CD4-positive, CD25-positive, alpha-beta regulatory T cell (primary cell): ENCODE measurements at regions not wholly inside any gene's neighbourhood (a gene's known extent, or its start where the extent isn't known, plus 50 kb on each side); places are given as distances from the start of the nearest gene placed in this dataset.
A peak's percentile ranks its signal among the peaks of the same experiment; 100 is the strongest.
"Not testable (repeated sequence)": the region's sequence is repeated elsewhere in the genome, so short reads cannot be mapped to it uniquely, and the experiment has no call there.

Source experiments
- ATAC-seq, 2 donors: fragments of 150-1000 bp; cut with Tn5 transposase; one replicate each; pipeline ENCODE4 v1.10.0; 2021; ENCODE audit warnings: low read depth in 2 of 2, moderate number of reproducible peaks in 2 of 2, moderate library complexity in 1 of 2
- DNase-seq, 3 donors: peaks; one replicate each; pipeline versions ENCODE4 v3.0.0 to v3.0.0-alpha.2; 2012 to 2022; ENCODE audit warnings: mixed read lengths in 1 of 3
- H3K27ac ChIP-seq: one replicate; pipeline ENCODE4 v1.7.0; 2013; ENCODE audit warnings: mild to moderate bottlenecking, low read length; ENCODE audit not compliant: insufficient read depth, poor library complexity, severe bottlenecking
- H3K27me3 ChIP-seq: one replicate; pipeline ENCODE4 v1.7.0; 2013; ENCODE audit warnings: low read length; ENCODE audit not compliant: control insufficient read depth, insufficient read depth
- H3K36me3 ChIP-seq: one replicate; pipeline ENCODE4 v1.7.0; 2013; ENCODE audit warnings: mild to moderate bottlenecking, low read length, moderate library complexity; ENCODE audit not compliant: control insufficient read depth, insufficient read depth
- H3K4me1 ChIP-seq: 2 replicates; pipeline ENCODE4 v1.7.0; 2013; ENCODE audit warnings: mild to moderate bottlenecking, low read length; ENCODE audit not compliant: insufficient read depth, control insufficient read depth, poor library complexity, severe bottlenecking
- H3K4me3 ChIP-seq: one replicate; pipeline ENCODE4 v1.7.0; 2013; ENCODE audit warnings: low read depth, mild to moderate bottlenecking, low read length, moderate library complexity
- H3K9me3 ChIP-seq, 2 experiments: 1 replicate in 1 of 2; 2 replicates in 1 of 2; pipeline ENCODE4 v1.7.0; 2013; ENCODE audit warnings: low read length in 2 of 2, mild to moderate bottlenecking in 1 of 2, moderate library complexity in 1 of 2; ENCODE audit not compliant: control insufficient read depth in 2 of 2
- H3K27ac Mint-ChIP-seq, 3 donors: one replicate each; pipeline ENCODE4 v1.8.0; 2020 to 2022; ENCODE audit warnings: mild to moderate bottlenecking in 3 of 3, mixed read lengths in 3 of 3, moderate library complexity in 2 of 3
- H3K27me3 Mint-ChIP-seq: one replicate; pipeline ENCODE4 v1.8.0; 2022; ENCODE audit warnings: mild to moderate bottlenecking, mixed read lengths
- H3K36me3 Mint-ChIP-seq: one replicate; pipeline ENCODE4 v1.8.0; 2020; ENCODE audit warnings: mixed read lengths
- H3K4me1 Mint-ChIP-seq, 4 donors: one replicate each; pipeline ENCODE4 v1.8.0; 2020 to 2022; ENCODE audit warnings: mixed read lengths in 4 of 4, mild to moderate bottlenecking in 1 of 4
- H3K4me3 Mint-ChIP-seq, 4 donors: one replicate each; pipeline ENCODE4 v1.8.0; 2020 to 2022; ENCODE audit warnings: mild to moderate bottlenecking in 4 of 4, mixed read lengths in 4 of 4, moderate library complexity in 3 of 4
- H3K9me3 Mint-ChIP-seq, 7 donors: one replicate each; pipeline ENCODE4 v1.8.0; 2020 to 2022; ENCODE audit warnings: mixed read lengths in 7 of 7, mild to moderate bottlenecking in 3 of 7, moderate library complexity in 2 of 7

DNA sequence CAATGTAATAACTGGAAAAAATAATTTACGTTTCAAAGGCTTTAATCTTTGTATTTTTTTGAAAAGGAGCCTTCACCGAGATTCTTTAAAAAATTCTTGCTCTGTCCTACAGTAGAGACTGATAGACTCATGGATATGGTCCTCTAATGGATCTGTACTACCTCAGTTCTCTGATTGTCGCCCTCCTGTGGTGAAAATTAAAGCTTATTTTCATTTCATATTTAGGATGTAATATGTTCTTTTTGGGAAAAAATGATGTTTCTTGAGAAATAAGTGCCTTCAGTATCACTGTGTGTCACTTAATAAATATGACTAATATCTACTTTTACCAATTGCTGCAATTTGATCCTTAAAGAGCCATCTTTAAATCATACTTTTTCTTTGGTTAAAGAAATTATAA is 4593.3 kb upstream of the OR11H1 start:
- H3K27me3 ChIP-seq, H3K36me3 ChIP-seq, H3K27me3 Mint-ChIP-seq, H3K9me3 ChIP-seq, H3K4me3 ChIP-seq, H3K27ac Mint-ChIP-seq, H3K27ac ChIP-seq, DNase-seq, H3K4me1 ChIP-seq, H3K4me3 Mint-ChIP-seq, H3K36me3 Mint-ChIP-seq, H3K4me1 Mint-ChIP-seq, ATAC-seq: not testable (repeated sequence)
- H3K9me3 Mint-ChIP-seq = peaks cover 4 to 56% (median 30%) of the 10 kb centered on the region in 7 donors

DNA sequence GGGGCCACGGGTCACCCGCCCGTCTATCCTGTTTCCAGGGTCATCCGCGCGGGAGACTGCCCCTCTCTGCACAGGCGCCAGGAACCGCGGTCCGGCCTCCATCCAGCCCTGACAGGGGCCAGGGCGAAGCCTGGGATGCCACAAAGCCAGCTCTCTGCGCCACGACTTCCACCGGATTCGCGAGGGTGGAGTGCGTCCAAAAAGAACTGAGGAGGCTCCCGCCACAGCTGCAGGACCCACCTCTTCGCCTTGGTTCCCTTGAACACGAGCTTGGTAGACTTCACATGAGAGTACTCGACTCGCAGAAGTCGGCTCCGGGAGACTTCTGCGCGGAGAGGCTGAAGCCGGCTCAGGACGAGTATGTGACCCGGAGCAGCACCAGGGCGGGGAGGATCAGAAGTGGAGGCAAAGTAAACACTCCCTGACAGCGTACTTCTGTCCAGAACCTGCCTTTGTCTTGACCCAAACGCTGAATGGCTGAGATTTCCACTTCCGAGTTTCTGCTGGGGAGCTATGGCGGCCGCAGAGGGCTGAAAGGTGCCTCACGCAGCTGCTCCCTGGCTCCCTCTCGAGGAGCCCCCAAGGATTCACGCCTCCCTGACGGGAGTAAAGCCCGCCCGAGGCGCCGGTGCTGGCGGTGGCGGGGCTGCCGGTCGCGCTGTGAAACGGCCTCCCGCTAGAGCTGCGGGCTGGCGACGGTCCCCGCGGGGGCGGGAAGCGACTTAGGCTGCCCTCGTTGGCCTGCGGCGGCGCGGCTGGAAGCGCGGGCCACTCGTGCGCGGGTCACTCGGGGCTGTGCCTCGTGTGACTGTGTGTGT is 4566.7 kb upstream of the OR11H1 start:
- Histone ChIP-seq H3K4me3 (no peak overlapping the region), H3K27ac (no peak overlapping the region), H3K9me3 (peaks cover 8 to 26% of the 10 kb centered on the region in 2 experiments), H3K4me1 (no peaks in the 10 kb centered on the region), H3K27me3 (no peaks in the 10 kb centered on the region), H3K36me3 (no peaks in the 10 kb centered on the region)
- no peak overlapping the region for H3K4me3 Mint-ChIP-seq
- DNase-seq (no peak), ATAC-seq (no peak)
- peaks cover 4% of the 10 kb centered on the region for H3K36me3 Mint-ChIP-seq
- peaks cover 0 to 4% (median 0%) of the 10 kb centered on the region in 4 donors for H3K4me1 Mint-ChIP-seq
- no peaks in the 10 kb centered on the region for H3K27me3 Mint-ChIP-seq
- H3K9me3 Mint-ChIP-seq = peaks cover 12 to 58% (median 25%) of the 10 kb centered on the region in 7 donors
- H3K27ac Mint-ChIP-seq = peak overlapping the region in 1 of 3 donors; percentile 22

DNA sequence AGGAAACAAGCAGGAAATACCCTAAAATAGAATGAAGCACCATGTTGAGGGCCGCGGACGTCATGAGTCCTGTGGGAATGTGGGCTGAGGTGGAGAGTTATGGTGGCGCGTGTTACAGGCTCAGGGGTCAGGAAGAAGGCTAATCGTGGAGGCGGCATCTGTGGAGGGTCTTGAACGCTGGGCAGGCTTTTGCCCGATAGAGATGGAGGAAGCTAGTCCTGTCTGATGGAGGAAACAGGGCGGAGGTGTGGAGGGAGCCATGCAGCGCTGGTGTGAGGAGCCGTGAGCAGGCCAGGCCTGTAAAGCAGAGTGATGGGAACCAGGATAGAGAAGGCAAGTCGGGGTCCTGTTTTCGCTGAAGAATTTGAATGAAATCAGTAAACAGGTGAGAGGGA is 4566.1 kb upstream of the OR11H1 start:
- H3K9me3 Mint-ChIP-seq = peaks cover 12 to 56% (median 23%) of the 10 kb centered on the region in 7 donors
- H3K27ac Mint-ChIP-seq, H3K4me3 ChIP-seq, ATAC-seq, H3K27ac ChIP-seq, H3K27me3 Mint-ChIP-seq, H3K4me1 Mint-ChIP-seq, H3K4me3 Mint-ChIP-seq, H3K4me1 ChIP-seq, H3K27me3 ChIP-seq, H3K36me3 ChIP-seq, H3K36me3 Mint-ChIP-seq, DNase-seq: not testable (repeated sequence)
- H3K9me3 ChIP-seq = peaks cover 10 to 26% of the 10 kb centered on the region in 2 experiments
